PFSK-1 (cell line): ENCODE measurements at regions not wholly inside any gene's neighbourhood (a gene's known extent, or its start where the extent isn't known, plus 50 kb on each side); places are given as distances from the start of the nearest gene placed in this dataset.

ENCODE experiments used
- POLR2AphosphoS5 ChIP-seq: IDR thresholded peaks from 2 replicates; pipeline ENCODE4 v1.6.1; 2012; ENCODE audit warnings: low read depth, mild to moderate bottlenecking, control low read depth, low read length, moderate library complexity
- REST ChIP-seq, 2 experiments: IDR thresholded peaks; 2 replicates each; pipeline versions ENCODE4 v1.6.1 to v1.8.0; 2011 to 2012; ENCODE audit warnings: low read depth in 2 of 2, low read length in 2 of 2, control low read depth in 1 of 2, inconsistent platforms in 1 of 2, mild to moderate bottlenecking in 1 of 2, moderate library complexity in 1 of 2; ENCODE audit not compliant: insufficient read depth in 1 of 2

GRCh38 chrX:96383428-96383827 is 301.2 kb upstream of the DIAPH2 start:
- TF ChIP-seq REST (IDR thresholded peaks at IDR 0.05; ENCODE audit: insufficient read depth in 1 of 2, low read depth in 2 of 2, low read length in 2 of 2) (no peak), POLR2AphosphoS5 (no peak)
